ENCODE measurements at regions not wholly inside any gene's neighbourhood (a gene's known extent, or its start where the extent isn't known, plus 50 kb on each side); places are given as distances from the start of the nearest gene placed in this dataset.
A peak's percentile ranks its signal among the peaks of the same experiment; 100 is the strongest.
"Not testable (repeated sequence)": the region's sequence is repeated elsewhere in the genome, so short reads cannot be mapped to it uniquely, and the experiment has no call there.

DNA sequence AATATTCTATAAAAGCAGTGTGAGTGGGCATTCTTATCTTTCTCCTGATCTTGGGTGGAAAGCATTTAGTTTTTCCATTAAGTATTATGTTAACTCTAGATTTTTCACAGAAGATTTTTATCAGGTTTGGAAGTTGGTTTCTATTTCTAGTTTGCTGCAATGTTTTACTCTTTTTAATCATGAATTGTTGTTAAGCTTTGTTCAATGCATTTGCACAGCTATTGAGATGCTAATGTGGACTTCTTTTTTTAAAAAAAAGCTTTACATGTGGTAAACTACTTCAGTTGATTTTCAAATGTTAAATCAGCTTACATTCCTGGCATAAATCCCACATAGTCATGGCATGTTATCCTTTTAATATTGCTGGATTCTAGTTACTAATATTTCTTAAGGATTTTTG lies 363.6 kb upstream of the NRP1 start:
- DNase-seq: no peak

- DNase-seq: no peak
Observed at GRCh38 chr10:33697016-33697415, 362.5 kb upstream of the NRP1 start.

GRCh38 chr10:33695536-33695935 lies 361.1 kb upstream of the NRP1 start:
- DNase-seq: no peak

GRCh38 chr10:33690536-33690935 lies 356.1 kb upstream of the NRP1 start:
- not testable (repeated sequence) for DNase-seq

DNA sequence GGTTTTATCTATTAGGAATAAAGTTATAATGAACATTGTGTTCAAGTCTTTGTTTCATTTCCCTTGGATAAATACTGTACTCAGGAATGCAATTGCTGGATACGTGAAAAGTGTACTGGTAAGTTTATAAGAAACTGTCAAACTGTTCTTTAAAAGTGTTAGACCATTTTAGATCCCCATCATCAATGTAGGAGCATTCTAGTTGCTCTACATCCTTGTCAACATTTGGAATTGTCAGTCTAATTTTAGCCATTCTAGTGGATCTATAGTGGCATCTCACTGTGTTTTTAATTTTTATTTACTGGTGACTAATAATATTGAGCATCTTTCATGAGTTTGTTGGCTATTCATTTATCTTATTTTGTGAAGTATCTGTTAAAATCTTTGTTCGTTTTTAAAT lies 354.0 kb upstream of the NRP1 start:
- DNase-seq: no peak

DNA sequence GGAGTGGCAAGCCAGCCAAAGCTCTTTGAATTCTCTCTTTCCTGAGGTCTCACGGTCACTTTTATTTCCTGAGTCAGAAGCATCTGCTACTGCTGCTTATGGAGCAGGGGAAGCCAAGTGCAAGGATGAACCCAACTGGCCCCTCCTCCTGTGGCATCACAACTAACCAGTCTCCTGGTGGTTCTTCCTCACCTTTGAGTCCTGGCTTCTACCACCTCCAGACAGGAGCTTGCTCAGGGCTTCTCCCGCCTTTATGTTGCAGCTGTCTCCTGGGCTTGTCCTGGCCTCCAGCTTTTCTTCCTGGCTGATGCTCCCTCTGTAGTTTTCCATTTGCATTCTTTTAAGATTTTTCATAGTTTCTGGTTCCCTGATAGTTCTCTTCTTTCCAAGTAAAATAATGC lies 349.7 kb upstream of the NRP1 start:
- peak; percentile 50 for DNase-seq

- no peak for DNase-seq
Observed at GRCh38 chr10:33681595-33681994, 347.1 kb upstream of the NRP1 start.

DNA sequence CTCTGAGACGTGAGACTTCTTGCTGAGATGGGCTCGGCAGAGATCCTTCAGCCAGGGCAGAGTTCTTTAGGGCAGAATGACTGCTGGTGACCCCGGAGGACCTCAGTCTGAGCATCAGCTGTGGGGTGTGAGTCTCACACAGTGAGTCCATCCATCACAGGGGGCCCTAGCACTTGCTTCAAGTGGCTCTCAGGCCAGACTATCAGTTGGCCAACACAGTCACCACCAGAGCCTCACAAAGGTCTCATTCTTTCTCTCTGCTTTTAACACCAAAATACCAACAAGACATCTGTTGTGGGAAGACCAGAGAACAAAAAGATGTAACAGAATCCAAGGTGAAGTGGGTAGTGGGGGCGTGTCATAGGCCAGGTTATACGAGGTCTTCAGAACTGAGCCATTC lies 345.6 kb upstream of the NRP1 start:
- DNase-seq: no peak

DNA sequence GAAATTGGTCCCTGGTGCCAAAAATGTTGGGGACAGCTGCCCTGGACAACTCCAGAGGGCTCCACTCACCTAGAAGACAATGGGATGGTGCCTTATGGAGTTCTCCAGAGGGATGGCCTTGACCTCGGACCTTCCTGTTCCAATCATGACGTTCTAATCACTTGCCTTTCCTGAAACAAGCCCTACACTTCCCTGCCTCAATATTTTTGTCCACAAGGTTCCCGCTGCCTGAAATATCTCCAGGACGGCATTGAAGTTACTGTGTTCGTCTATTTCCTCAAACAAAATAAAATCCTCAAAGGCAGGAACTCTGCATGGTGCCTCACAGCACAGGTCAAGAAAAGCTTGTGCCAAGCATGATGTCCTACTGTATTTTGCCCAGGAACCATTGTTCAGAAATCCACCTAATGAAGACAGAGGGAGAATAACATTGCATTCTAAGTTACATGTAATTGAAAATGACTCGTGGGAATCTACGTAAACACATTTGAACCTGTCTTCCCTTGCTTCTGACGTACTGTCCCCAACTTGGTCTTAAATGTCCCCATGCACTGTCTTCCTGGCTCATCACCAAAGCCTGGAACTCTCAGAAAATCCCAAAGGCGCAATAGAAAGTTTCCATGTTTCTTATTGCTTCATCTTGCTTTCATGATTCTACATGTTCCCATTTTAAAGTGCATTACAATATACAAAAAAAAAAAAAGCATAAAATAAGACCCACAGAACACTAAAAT lies 342.3 kb upstream of the NRP1 start:
- peak; percentile 18 for DNase-seq

DNA sequence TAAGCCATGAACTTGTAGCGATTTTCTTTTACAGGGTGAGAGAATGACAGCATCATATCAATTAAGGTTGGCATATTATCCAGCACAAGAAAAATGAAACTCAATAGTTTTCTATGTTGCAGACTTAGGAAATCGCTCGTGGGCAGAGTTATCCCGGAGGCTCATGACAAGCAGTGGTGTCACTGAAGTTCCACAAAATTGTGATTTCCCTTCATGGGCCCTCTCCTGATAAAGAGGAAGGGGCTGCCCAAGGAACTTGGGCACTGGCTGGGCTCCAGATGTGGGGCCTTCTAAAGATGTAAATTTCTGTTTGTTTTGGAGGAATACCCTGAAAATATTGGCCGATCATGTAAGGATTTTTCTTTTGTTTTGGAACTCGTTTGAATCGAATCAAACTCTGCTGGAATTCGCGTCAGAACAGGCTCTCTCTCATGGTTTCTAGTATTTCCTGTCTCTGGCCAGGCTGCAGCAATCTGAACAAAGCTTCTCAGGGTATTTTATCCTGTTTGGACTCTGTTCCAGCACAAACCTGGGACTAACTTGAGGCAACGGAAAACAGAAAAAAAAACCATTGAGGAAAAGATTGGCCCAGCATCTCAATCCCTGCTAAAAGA lies 340.6 kb upstream of the NRP1 start:
- DNase-seq: peak; percentile 53

- no peak for DNase-seq
Observed at GRCh38 chr10:33674491-33674890, 340.0 kb upstream of the NRP1 start.

- DNase-seq: peak; percentile 85
Observed at GRCh38 chr10:33673839-33674415, 339.5 kb upstream of the NRP1 start.

DNA sequence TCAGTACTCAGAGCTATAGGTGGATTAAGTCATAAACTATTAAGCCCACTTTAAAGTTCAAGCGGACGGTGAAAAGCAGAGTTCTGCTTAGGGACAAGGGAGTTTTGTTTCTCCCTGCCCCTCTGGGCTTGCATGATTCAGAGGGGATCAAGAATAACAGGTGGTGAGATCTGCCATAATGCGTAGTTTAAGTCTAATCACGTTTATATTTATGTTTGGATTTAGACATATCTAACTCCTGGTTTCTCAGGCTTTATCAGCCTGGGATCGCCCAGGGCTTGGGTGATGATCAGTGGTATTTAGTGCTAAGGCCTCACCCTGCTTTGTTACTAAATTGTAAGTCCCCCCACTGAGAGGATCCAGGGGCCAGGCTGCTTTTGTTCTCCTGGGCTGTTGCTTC lies 335.4 kb upstream of the NRP1 start:
- no peak for DNase-seq

GRCh38 chr10:33666686-33667480 lies 332.4 kb upstream of the NRP1 start:
- DNase-seq: no peak

DNA sequence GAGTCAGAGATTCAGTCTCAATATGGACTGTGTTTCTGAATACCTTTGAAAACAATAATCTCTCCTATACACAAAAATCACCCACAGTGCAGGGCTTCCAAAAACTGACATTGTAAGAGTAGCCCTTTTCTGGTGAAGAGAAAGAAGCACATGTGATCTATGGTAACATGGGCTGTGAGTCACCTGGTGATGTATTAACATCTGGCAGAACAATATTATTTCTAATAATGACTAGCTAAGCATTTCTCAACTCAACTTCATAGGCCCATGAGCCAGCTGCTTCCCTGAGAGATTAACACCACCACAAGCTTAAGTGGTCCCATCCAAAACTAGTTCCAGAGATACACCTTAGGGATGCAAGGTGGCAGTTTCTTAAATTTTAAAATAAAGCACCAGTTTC lies 331.0 kb upstream of the NRP1 start:
- DNase-seq: no peak

- no peak for DNase-seq
Observed at GRCh38 chr10:33664070-33664469, 329.6 kb upstream of the NRP1 start.

DNA sequence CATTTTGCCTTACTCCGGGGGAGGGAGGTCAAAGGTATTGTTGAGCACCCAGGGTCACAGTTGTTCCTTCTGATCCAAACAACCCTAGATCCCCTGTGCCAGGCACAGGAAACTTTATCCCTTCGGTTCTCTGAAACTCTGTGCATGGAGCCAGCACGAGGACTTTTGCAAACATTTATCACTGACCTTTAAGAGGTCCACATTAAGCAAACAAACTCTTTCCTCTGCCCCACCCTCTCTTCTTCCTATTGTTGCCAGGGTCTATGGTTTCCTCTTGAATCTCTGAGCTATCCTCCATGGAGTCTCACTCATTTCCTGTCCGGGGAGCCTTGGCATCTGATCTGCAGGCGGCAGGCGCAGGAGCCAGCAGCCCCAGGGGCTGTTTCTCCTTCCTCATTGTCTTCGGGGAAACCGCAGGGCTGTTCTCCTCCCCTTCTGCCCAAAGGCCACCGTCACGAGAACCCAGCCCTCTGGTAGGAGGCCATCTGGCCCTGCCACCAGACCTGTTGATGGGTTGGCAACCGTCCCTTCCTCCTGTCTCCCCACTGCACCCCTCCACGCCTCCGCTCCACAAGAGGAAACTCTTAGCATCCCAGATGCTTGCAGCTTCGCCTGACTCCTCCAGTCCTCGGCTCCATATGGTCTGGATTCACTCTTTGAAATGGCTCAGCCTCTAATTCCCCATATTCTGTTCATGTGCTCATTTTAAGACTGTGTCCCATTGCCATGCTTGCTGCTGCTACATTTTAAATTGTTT lies 327.3 kb upstream of the NRP1 start:
- DNase-seq: peak; percentile 93

DNA sequence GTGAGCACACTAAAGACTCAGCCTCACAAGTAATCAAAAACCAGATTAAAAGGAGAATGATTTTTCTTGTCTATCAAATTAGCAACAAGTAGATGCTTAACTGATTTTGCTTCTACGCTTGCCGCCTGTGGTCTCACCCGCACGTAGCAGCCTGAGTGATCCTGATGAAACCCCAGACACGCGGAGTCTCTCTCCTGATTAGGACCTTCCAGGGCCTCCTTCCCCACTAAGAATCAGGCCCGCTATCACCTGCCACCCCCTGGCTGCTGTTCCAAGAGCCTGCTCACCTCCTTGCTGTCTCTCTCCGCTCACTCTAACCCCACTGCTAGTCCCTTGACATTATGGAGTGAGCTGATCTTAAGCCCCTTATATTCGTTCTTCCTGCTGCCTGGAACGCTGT lies 325.9 kb upstream of the NRP1 start:
- DNase-seq: no peak

GRCh38 chr10:33657913-33658312 lies 323.4 kb upstream of the NRP1 start:
- no peak for DNase-seq

DNA sequence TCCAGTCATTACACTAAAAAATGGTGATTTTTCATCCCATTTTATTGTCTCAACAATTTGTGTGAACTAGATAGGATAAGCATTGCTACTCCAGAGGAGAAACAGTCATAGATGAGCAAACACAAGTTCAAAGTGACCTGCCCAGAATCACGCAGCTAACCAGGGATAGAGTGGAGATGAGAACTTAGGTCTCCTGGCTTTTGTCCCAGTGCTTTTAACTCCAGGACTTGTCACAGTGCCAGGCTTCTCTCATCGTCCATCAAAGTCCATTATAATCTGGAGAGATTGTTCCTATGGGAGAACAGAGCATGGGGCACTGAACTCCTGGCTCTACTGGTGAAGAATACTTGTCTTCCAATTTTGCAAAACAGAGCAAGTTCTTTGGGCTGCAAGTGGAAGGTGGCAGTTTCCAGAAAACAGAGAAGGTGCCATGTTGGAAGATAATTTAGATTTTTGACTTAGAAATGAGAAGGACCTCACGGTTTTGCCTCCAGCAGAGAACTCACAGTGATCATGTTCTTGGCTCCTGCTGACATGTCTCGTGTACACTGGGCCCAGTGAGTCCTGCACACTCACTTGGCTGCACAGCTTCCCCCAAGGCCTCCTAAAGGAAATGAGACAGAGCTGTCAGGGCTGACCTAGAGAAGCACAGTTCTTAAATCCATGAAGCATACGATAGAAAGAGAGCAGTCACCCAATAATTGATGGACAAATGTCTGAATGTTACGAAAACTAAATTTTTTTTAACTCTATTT lies 322.9 kb upstream of the NRP1 start:
- no peak for DNase-seq

- DNase-seq: no peak
Observed at GRCh38 chr10:33655921-33656320, 321.5 kb upstream of the NRP1 start.

Measured in skin of body (tissue), 1 donor.